HG03280 (cell line): ENCODE measurements at regions not wholly inside any gene's neighbourhood (a gene's known extent, or its start where the extent isn't known, plus 50 kb on each side); places are given as distances from the start of the nearest gene placed in this dataset.

ENCODE experiments used
- ATAC-seq: cut with Tn5 transposase; IDR thresholded peaks from one replicate; pipeline ENCODE4 v1.9.1; 2021; ENCODE audit warnings: mild to moderate bottlenecking, moderate library complexity; ENCODE audit not compliant: unreplicated experiment

GRCh38 chr4:63817196-63817865, 591.9 kb downstream of the TECRL start:
- no peak for ATAC-seq

DNA sequence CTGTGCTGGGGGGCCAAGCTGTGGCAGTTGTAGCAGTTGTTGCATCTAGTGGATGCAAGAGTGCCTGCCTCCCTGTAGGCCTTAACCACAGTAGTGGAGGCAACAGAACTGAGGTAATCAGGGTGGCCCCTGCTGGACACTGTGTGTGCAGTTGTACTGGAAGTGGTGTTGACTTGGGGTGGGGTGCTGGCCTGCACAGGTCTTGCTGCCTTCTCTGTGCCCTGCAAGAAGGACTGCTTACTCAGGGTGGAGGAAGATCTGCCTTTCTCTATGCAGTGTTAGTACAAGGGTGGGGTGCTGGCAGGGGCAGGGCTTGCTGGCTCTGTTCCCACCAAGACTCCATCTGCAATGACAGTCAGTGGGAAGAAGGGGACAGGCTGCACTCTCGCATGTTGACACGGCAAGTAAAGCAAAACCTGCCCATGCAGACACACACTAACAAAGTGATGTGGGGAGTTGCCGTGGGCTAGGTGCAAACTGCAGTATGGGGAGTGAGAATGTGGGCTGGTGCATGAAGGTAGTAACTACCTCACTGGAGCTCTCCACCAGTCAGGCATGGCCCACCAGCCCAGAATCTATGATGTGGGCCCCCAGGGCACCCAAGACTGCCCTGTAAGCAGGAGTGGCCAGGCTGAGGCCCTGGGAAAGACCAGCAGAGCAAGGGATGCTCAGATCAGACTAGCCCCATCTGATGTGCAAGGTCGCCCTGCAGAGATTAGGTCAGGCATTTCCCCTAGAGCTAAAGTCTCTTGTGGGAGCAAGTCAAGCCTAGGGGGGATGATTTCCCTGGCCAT, 594.9 kb downstream of the TECRL start:
- no peak for ATAC-seq

DNA sequence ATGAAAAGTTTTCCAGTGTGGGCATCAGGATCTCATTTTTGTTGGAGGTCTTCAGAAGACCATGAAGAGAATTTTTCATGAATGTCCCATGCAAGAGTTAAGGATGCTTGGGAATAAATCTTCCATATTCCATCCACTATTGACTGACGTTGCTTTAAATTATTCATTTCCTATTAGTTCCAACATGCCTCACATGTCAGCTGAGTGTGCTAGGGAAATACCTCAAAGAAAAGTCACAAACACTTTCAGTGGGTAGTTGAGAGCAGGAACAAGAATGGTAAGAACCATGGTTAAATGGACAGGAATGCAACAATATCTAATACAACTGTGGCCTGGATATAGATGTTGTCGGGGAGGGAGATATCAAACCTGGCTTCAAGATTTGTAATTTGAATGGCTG, 610.1 kb downstream of the TECRL start:
- no peak for ATAC-seq

DNA sequence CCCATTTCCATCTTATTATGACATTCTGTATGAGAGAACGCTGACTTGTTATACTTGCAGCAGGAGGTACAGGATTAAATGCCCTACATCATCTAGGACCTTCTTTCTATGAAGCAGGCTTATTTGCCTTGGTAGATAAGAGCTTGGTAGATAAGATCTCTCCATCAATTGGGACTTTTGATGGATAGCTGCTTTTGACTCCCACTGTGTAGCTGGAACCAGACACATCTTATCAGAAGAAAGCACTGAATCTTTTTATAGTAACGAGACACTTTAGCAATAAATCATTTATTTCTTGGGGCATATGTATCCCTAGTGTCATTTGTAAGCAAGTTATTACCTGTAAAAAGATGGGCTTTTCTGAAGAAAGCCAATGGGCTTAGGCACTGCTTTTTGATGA, 613.9 kb downstream of the TECRL start:
- no peak for ATAC-seq

DNA sequence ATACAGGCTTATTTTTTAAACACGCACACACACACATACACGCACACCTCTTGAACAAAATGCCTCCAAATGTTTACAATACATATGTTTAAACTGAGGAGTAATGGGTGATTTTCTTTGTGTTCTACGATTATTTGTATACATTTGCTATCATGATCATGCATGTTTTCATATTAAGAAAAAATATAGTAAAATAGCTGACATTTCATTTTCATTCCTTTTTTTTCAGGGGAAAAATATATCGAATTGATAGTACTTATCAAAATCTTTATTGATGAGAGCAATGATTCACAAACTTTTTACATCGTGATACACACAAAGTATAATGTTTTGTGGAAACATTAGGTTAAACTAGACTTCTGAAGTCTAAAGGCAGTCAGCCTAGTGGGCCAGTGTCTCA, 618.9 kb downstream of the TECRL start:
- no peak for ATAC-seq

DNA sequence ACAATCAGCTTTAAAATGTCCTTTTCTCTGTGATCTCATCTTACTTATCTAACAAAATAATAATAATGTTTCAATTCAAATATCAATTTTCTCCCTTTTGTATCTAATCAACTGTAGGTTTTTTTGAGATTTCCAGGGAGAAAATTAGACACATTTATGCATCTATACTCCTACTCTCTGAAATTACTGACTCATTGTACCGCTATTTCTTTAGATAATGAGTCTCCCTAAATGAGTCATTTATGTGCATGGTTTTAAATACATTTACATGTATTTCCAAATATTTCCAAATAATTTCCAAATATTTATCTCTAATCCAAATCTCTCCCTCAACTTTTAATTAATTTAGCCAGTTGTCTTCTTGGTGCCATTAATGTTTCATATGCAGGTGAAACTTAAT, 621.0 kb downstream of the TECRL start:
- ATAC-seq, result no peak

DNA sequence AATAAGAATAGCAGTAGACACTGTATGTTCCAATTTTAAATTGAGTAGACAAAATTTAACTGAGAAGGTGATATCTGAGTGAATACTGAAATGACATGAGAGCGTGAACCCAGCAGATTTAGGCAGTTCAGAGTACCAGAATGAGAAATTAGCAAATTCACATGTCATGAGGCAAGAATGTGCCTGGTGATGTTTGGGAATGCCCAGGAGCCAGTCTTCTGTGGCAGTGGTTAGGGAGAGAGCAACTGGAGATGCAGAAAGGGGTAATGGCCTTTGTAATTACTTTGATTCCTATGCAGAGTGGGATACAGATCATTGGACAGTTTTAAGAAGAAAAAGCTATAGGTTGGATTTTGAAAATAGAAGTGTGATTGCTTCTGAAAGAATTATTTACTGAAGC, 621.9 kb downstream of the TECRL start:
- ATAC-seq, result no peak

GRCh38 chr4:63786171-63786570, 623.1 kb downstream of the TECRL start:
- no peak for ATAC-seq

- no peak for ATAC-seq
Measured at GRCh38 chr4:63784822-63785221, 624.4 kb downstream of the TECRL start.

- ATAC-seq, result no peak
Measured at GRCh38 chr4:63777601-63778000, 631.6 kb downstream of the TECRL start.

GRCh38 chr4:63764400-63764799, 644.9 kb downstream of the TECRL start:
- ATAC-seq, result no peak

DNA sequence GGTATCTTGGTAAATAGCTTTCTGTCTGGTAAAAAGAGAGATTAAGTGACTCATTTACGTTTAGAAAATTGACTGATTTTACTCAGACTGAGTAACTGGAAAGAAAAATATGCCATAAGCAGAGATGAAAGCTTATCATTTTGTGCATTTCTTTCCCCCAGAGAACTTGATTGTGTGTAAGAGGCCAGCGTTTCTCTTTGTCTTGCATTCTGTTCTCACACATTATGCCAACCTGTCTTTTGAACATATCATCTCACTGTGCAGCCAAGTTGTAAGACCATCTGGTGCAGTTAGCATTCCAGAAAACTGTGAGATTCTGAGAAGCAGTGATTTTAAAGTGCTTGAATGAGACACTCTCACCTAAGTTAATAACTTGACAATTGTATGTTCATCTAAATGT, 651.3 kb downstream of the TECRL start:
- ATAC-seq, result no peak

DNA sequence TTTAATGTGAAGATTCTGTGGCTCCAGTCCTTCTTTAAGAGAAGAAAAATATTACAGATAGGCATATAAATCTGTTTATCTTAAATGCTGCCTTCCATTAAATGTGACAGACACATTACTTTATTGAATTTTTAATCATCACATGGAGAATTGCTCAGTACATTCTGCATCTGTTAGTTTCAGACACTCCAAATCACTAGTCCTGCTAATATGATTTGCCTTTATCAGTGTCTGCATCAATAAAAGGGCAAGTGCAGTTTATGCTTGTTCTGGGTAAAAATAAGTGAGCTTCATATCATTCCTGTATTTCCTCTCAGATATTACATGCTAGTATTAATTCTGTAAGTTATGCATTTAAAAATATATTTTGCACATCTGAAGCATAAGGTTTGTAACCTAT, 666.4 kb downstream of the TECRL start:
- ATAC-seq, result no peak

- no peak for ATAC-seq
Measured at GRCh38 chr4:63729519-63729918, 679.7 kb downstream of the TECRL start.

DNA sequence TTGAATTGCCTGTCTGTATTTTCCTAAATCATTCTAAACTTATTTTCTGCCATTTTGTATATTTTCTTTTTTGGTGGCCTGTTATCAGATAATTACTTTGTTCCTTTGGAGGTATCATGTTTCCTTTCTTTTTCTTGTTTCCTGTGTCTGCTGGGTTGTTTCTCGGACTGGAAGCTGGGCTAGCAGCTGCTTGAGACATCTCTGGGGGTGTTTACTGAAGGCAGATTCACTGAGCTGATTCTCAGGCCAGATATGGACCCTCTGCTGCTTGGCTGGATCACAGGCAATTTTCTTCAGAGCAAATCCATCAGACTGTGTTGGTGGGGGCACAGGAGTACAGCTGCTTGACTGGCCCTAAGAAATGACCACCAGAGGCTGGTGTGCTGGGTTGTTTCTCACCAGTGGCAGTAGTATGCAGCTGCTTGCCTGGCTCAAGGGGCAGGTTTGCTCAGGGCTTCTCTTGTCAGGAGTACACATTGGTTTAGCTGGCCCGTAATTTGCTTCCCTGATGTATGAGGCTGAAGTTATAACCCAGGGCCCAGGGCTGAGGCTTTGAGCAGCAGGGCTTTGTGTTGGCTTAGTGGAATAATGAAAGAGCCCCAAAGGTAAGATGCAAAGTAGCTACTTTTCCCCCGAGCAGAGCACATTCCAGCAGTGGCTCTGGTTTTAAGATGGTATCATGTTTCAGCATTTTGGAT, 680.6 kb downstream of the TECRL start:
- no peak for ATAC-seq

- no peak for ATAC-seq
Measured at GRCh38 chr4:63717384-63717783, 691.9 kb downstream of the TECRL start.

DNA sequence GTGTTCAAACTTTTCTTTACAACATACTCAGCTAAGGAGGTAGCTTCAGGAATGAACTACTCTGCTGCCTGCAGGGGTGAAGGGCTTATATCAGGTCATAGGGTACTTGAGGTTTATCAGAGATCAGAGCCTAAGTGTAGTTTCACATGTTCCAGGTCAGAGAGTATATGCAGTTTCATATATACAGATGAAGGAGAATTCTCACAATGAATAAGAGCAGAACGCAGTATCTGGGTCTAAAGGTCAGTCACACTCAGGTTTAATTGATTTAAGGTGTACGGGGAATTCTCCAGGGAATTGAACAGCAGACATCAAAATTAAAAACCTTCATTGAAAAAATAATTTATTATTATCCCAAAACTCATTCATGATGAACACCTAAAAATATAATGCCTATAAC, 700.6 kb downstream of the TECRL start:
- no peak for ATAC-seq

- no peak for ATAC-seq
Measured at GRCh38 chr4:63700569-63700968, 708.7 kb downstream of the TECRL start.

GRCh38 chr4:63693321-63693720, 715.9 kb downstream of the TECRL start:
- ATAC-seq, result no peak

GRCh38 chr4:63678358-63678931, 730.8 kb downstream of the TECRL start:
- ATAC-seq, result no peak

DNA sequence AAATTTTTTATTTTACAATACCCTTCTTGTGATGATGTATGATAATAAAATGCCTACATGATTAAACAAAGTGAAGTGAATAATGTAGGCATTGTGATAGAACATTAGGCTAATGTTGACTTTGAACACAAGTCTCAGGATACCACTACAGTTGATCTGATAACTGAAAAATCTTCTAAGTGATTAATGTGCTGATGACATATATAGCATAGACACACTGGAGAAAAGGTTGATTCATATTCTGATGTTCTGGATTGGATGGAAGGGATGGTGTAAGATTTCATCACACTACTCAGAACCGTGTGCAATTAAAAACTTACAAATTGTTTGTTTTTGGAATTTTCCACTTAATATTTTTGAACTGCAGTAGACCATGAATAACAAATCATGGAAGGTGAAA, 738.5 kb downstream of the TECRL start:
- no peak for ATAC-seq

DNA sequence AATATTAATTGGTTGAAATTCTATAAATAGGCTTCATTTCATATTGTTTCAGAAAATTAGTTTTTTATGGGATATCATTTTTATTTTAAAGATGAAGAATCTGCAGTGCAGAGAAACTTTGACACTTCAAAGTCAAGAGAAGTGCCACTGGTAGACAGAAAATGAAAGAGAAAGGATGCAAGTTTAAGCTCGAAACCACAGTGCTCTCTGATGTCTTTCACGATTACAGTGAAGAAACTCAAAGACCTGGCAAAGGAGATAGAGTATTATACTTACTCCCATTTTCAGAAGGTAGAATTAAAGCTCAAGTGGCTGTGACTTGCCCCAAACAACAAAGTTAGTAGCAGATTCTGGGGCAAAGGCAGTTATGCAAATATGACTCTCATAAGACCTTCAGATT, 745.4 kb downstream of the TECRL start:
- ATAC-seq, result peak; percentile 68
